Embryonic facial prominence (tissue), 1 donor: ENCODE measurements at regions not wholly inside any gene's neighbourhood (a gene's known extent, or its start where the extent isn't known, plus 50 kb on each side); places are given as distances from the start of the nearest gene placed in this dataset.

Experiments used
- DNase-seq: peaks from one replicate; pipeline ENCODE4 v3.0.0-alpha.2; 2016; ENCODE audit errors: extremely low spot score

- no peak for DNase-seq
Observed at GRCh38 chr13:111968336-111969010, 98.5 kb upstream of the SOX1 start.

GRCh38 chr13:111969551-111970135 lies 97.3 kb upstream of the SOX1 start:
- DNase-seq: no peak

GRCh38 chr13:111970494-111971141 lies 96.3 kb upstream of the SOX1 start:
- no peak for DNase-seq

- DNase-seq: no peak
Observed at GRCh38 chr13:111971891-111972780, 94.8 kb upstream of the SOX1 start.

GRCh38 chr13:111973186-111973585 lies 93.8 kb upstream of the SOX1 start:
- DNase-seq: no peak

GRCh38 chr13:111973605-111974340 lies 93.2 kb upstream of the SOX1 start:
- DNase-seq: no peak

- DNase-seq: no peak
Observed at GRCh38 chr13:111974341-111974640, 92.7 kb upstream of the SOX1 start.

GRCh38 chr13:111975539-111976473 lies 91.1 kb upstream of the SOX1 start:
- no peak for DNase-seq

GRCh38 chr13:111976474-111977178 lies 90.3 kb upstream of the SOX1 start:
- no peak for DNase-seq

GRCh38 chr13:111977179-111977506 lies 89.8 kb upstream of the SOX1 start:
- DNase-seq: no peak

- no peak for DNase-seq
Observed at GRCh38 chr13:111978546-111978945, 88.4 kb upstream of the SOX1 start.

- no peak for DNase-seq
Observed at GRCh38 chr13:111980146-111980929, 86.6 kb upstream of the SOX1 start.

GRCh38 chr13:111981006-111981405 lies 85.9 kb upstream of the SOX1 start:
- no peak for DNase-seq

GRCh38 chr13:111981446-111982165 lies 85.3 kb upstream of the SOX1 start:
- no peak for DNase-seq

GRCh38 chr13:111984349-111984748 lies 82.6 kb upstream of the SOX1 start:
- no peak for DNase-seq

GRCh38 chr13:111990362-111990761 lies 76.6 kb upstream of the SOX1 start:
- DNase-seq: no peak

- no peak for DNase-seq
Observed at GRCh38 chr13:111992911-111993310, 74.0 kb upstream of the SOX1 start.

GRCh38 chr13:111993691-111994090 lies 73.3 kb upstream of the SOX1 start:
- DNase-seq: no peak

- no peak for DNase-seq
Observed at GRCh38 chr13:111994578-111994977, 72.4 kb upstream of the SOX1 start.
